Gastrocnemius medialis (tissue), 4 donors: ENCODE measurements at regions not wholly inside any gene's neighbourhood (a gene's known extent, or its start where the extent isn't known, plus 50 kb on each side); places are given as distances from the start of the nearest gene placed in this dataset.

Experiments used
- POLR2A ChIP-seq, 2 donors: fragments of 450-650 bp; IDR thresholded peaks; one replicate each; pipeline ENCODE4 v1.6.1; 2017; ENCODE audit warnings: antibody characterized with exemption in 2 of 2, mild to moderate bottlenecking in 2 of 2, moderate library complexity in 2 of 2
- TF ChIP-seq, protein P1 (sequence below), 5 experiments: fragments of 450-650 bp in 3 of 5; fragments of 200-600 bp in 2 of 5; sonication (generic) in 2 of 5; IDR thresholded peaks in 4 of 5; conservative IDR thresholded peaks in 1 of 5; 1 replicate in 4 of 5; 2 replicates in 1 of 5; pipeline ENCODE4 v1.5.1; 2016 to 2019; ENCODE audit warnings: antibody characterized with exemption in 5 of 5, mild to moderate bottlenecking in 3 of 5, moderate library complexity in 3 of 5

DNA sequence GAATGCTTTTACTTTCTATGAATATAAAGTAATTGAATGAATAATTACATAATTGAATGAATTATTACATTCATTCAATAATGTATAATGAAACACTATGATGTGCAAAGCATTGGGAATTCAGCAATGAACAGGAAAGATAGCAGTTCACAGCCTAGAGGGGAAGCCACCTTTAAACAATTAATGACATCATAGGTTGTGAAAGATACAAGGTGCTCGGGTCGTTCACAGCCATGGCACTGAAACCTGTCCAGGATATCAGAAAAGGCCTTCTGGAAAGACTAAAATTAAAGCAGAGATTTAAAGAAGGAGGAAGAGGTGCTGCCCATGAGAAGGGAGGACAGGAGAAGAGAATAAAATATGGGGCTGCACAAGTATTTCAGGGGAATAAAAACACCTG, 171.4 kb upstream of the KLF4 start:
- TF ChIP-seq, protein P1, sequence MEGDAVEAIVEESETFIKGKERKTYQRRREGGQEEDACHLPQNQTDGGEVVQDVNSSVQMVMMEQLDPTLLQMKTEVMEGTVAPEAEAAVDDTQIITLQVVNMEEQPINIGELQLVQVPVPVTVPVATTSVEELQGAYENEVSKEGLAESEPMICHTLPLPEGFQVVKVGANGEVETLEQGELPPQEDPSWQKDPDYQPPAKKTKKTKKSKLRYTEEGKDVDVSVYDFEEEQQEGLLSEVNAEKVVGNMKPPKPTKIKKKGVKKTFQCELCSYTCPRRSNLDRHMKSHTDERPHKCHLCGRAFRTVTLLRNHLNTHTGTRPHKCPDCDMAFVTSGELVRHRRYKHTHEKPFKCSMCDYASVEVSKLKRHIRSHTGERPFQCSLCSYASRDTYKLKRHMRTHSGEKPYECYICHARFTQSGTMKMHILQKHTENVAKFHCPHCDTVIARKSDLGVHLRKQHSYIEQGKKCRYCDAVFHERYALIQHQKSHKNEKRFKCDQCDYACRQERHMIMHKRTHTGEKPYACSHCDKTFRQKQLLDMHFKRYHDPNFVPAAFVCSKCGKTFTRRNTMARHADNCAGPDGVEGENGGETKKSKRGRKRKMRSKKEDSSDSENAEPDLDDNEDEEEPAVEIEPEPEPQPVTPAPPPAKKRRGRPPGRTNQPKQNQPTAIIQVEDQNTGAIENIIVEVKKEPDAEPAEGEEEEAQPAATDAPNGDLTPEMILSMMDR (IDR thresholded peaks at IDR 0.05 in 4 of 5, conservative IDR thresholded peaks at IDR 0.05 in 1 of 5), result no peak
- TF ChIP-seq POLR2A (IDR thresholded peaks at IDR 0.05), result no peak
